ENCODE measurements at regions not wholly inside any gene's neighbourhood (a gene's known extent, or its start where the extent isn't known, plus 50 kb on each side); places are given as distances from the start of the nearest gene placed in this dataset.
"Not testable (repeated sequence)": the region's sequence is repeated elsewhere in the genome, so short reads cannot be mapped to it uniquely, and the experiment has no call there.

GRCh38 chr10:83522456-83522855 is 616.9 kb upstream of the GHITM start:
- no peak for ATAC-seq
- H3K4me3 Mint-ChIP-seq = no peak overlapping the region
- H3K4me1 Mint-ChIP-seq = no peaks in the 10 kb centered on the region
- H3K36me3 Mint-ChIP-seq = no peaks in the 10 kb centered on the region
- H3K27ac Mint-ChIP-seq = no peak overlapping the region
- no peaks in the 10 kb centered on the region for H3K27me3 Mint-ChIP-seq
- peaks cover 10% of the 10 kb centered on the region for H3K9me3 Mint-ChIP-seq

DNA sequence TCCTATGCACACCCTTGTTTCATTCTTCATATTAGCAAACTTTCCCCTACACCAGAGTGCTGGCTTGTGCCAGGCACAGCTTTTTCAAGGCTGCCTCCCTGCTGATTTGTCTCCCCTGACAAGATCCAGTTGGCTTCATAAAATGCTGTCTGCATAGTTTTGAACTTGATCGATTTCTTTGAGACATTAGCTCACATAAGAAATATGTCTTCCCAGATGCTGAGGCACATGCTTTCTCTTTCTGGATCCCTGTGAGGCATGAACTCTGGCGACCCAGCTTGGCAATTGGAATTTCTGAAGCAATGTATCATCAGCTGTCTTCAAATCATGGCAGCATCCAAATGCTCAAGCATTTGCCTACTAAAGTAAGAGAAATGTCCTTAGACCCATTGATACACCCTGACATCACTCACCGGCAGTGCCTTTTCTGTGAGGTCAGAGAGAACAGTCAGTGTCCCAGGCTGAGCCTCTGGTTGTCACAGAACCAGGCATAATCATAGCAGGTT is 616.4 kb upstream of the GHITM start:
- Mint-ChIP-seq H3K9me3 (peaks cover 11% of the 10 kb centered on the region), H3K27me3 (no peaks in the 10 kb centered on the region), H3K4me3 (no peak overlapping the region), H3K36me3 (no peaks in the 10 kb centered on the region), H3K4me1 (no peaks in the 10 kb centered on the region), H3K27ac (no peak overlapping the region)
- no peak for ATAC-seq

DNA sequence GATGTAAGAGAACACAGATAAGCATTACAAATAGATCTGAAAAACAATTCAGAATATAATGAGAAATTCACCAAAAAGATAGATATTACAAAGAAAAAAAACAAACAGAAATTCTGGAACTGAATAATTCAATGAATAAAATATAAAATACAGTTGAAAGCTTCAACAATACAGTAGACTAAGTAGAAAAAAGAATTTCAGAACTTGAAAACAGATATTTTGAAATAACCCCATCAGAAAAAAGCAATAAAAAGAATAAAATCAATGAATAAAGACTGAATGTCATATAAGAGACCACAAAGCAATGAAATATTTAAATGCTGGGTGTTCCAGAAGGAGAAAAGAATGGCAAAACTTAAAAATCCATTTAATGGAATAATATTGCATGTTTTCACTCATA is 611.4 kb upstream of the GHITM start:
- no peak overlapping the region for H3K27ac Mint-ChIP-seq
- H3K27me3 Mint-ChIP-seq = no peaks in the 10 kb centered on the region
- peaks cover 12% of the 10 kb centered on the region for H3K9me3 Mint-ChIP-seq
- no peaks in the 10 kb centered on the region for H3K4me1 Mint-ChIP-seq
- H3K4me3 Mint-ChIP-seq = no peak overlapping the region
- ATAC-seq = no peak
- no peaks in the 10 kb centered on the region for H3K36me3 Mint-ChIP-seq

DNA sequence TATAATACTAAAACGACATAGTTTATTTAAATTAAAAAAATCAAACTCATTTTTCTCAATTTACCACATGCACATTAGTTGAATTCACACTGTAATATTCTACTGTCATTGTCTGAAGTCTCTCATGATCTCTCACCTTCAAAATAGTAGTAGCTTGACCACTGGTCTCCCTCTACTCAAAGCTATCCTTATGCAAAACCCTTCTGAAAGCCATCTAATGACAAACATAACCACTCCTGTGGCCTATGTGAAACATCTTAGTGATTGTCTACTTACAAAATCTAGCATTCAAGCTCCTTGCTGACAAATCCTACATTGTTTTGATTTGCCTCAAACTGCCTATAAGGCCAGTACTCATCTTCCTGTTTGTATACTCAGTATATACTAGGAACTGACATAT is 606.0 kb upstream of the GHITM start:
- peaks cover 6% of the 10 kb centered on the region for H3K9me3 Mint-ChIP-seq
- H3K4me3 Mint-ChIP-seq = no peak overlapping the region
- ATAC-seq = no peak
- no peak overlapping the region for H3K27ac Mint-ChIP-seq
- no peaks in the 10 kb centered on the region for H3K36me3 Mint-ChIP-seq
- no peaks in the 10 kb centered on the region for H3K27me3 Mint-ChIP-seq
- H3K4me1 Mint-ChIP-seq = no peaks in the 10 kb centered on the region

DNA sequence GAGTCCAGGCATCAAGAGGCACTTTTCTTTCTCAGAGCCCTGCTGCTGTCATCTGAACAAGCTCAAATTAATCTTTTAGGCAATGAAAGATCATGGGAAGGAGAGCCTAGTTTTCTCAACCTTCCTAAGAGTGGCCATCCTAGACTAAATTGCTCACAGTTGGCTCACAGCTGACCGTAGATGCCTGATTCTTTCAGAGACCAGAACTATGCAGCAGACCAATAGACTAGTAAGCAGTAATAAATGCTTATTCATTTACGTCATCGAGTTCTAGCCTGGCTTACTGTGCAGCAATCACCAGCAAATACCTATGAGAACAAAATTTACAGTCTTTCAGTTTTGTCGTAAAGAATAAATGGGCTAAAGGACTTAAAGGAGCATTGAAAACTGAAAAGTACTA is 602.9 kb upstream of the GHITM start:
- Mint-ChIP-seq H3K9me3 (peaks cover 9% of the 10 kb centered on the region), H3K27me3 (no peaks in the 10 kb centered on the region), H3K4me3 (no peak overlapping the region), H3K4me1 (no peaks in the 10 kb centered on the region), H3K27ac (no peak overlapping the region), H3K36me3 (no peaks in the 10 kb centered on the region)
- ATAC-seq = no peak

DNA sequence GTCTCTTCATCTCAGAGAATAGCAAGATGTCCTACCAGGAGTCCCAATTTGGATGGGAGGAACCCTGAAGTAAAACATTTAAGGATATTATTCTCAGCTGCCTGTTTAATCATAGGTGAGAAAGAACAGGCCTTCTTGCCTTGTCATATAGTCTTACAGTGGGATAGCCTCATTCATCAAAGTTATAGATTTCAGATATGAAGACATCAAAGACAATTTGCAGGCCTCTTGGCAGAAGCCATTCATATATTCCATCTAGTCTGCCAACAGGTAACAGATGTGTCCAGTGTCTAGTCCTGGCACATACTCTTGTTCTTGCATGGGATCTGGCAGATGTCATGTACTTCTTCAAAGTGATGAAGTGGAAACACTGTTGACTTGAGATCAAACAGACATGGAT is 601.3 kb upstream of the GHITM start:
- no peak for ATAC-seq
- Mint-ChIP-seq H3K36me3 (no peaks in the 10 kb centered on the region), H3K4me1 (no peaks in the 10 kb centered on the region), H3K4me3 (no peak overlapping the region), H3K9me3 (peaks cover 6% of the 10 kb centered on the region), H3K27ac (no peak overlapping the region), H3K27me3 (no peaks in the 10 kb centered on the region)

DNA sequence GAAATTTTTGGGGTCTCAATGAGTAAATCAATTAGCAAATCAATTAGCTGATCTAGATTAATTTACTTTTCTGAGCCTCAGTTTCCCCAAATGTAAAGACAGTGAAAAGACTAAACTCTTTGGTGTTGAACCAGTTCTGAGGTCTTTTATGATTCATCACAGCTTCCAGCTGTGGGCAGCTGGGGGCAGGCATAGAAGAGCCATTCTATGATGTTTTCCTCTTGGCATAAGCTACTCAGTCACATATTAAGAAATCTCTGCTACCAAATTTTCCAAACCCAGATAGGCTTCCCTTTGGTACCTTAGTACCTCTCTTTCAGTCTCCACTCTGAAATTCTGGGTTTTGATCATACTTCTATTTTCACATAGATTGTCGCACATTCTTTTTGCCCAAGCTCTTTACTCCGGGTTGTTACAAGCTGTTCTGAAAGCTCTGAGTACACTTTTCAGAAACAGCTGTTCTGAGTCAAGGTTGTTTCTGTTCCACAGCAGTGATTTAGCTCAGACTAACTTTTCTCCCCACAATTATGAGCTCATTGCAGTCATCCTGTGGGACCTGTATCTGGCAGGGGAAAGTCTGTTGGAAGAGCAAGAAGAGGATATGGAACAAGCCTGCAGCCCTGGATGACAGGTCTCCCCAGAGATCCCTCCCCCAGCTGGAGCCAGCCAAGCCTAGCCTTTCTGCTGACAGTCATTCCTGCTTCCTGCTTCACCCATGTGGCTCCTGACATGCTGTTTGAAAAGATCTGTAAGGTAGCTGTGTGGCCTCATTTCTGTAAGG is 599.6 kb upstream of the GHITM start:
- Mint-ChIP-seq H3K9me3 (peaks cover 6% of the 10 kb centered on the region), H3K4me3 (no peak overlapping the region), H3K27ac (no peak overlapping the region), H3K27me3 (no peaks in the 10 kb centered on the region), H3K36me3 (no peaks in the 10 kb centered on the region), H3K4me1 (no peaks in the 10 kb centered on the region)
- ATAC-seq = no peak

DNA sequence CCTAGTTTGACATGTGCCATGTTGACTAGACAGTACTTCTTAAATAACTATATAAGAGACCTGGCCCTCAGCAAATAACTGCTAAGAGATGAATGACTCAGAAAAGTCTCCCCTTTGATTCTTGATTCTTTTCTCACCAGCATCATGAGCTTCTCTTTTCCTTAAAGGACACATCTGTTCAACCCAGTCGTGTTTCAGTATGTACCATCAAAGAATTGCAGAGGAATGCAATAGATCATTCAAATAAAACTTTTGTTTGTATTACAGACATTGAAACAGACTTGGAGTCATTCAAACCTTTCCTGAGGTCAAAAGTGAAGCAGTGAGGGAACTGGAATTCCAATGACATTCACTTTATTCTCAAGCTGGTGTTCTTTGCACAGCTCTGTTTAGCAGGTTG is 598.3 kb upstream of the GHITM start:
- H3K36me3 Mint-ChIP-seq = no peaks in the 10 kb centered on the region
- H3K27ac Mint-ChIP-seq = no peak overlapping the region
- H3K4me1 Mint-ChIP-seq = no peaks in the 10 kb centered on the region
- no peak for ATAC-seq
- H3K9me3 Mint-ChIP-seq = peaks cover 6% of the 10 kb centered on the region
- H3K4me3 Mint-ChIP-seq = no peak overlapping the region
- H3K27me3 Mint-ChIP-seq = no peaks in the 10 kb centered on the region

- H3K27me3 Mint-ChIP-seq = no peaks in the 10 kb centered on the region
- peaks cover 4% of the 10 kb centered on the region for H3K9me3 Mint-ChIP-seq
- H3K36me3 Mint-ChIP-seq = no peaks in the 10 kb centered on the region
- no peak overlapping the region for H3K4me3 Mint-ChIP-seq
- H3K4me1 Mint-ChIP-seq = no peaks in the 10 kb centered on the region
- ATAC-seq = no peak
- no peak overlapping the region for H3K27ac Mint-ChIP-seq
Measured at GRCh38 chr10:83542774-83543411, 596.4 kb upstream of the GHITM start.

DNA sequence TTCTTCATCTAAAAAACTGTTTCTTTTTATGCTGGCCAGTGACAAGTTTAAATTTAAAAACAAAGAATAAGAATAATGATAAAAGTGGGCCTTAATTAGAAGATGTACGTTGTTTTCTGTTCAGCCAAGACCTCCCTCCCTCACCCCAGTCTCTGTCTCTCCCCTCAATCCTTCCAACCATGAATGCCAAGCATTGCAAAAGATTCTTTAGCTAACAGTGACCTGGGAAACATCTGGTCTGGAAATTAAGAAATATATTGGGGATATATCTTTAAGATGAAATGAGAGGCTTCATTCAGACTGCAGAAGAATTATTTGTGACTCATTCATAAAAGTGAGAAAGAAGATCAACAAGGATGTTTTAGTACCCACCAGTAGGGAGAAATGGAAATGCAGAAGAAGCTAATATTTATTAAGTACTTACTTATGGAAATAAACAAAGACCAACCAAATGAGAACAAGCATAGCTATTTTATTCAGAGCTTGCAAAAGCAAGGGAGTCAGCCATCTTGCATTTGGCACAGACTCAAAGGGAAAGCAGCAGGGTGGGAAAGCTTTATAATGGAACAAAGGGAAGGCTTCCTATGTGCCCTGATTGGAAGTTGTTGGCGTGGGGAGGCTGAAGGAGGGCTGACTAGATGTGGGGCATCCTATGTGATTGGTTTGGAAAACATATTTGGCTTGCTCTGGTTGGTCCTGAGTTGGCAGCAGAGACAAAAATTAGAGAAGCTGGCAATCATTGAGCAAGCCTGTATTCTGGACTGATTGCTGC is 595.4 kb upstream of the GHITM start:
- H3K4me1 Mint-ChIP-seq = no peaks in the 10 kb centered on the region
- peaks cover 4% of the 10 kb centered on the region for H3K9me3 Mint-ChIP-seq
- no peaks in the 10 kb centered on the region for H3K36me3 Mint-ChIP-seq
- H3K27me3 Mint-ChIP-seq = no peaks in the 10 kb centered on the region
- ATAC-seq = no peak
- no peak overlapping the region for H3K27ac Mint-ChIP-seq
- no peak overlapping the region for H3K4me3 Mint-ChIP-seq

DNA sequence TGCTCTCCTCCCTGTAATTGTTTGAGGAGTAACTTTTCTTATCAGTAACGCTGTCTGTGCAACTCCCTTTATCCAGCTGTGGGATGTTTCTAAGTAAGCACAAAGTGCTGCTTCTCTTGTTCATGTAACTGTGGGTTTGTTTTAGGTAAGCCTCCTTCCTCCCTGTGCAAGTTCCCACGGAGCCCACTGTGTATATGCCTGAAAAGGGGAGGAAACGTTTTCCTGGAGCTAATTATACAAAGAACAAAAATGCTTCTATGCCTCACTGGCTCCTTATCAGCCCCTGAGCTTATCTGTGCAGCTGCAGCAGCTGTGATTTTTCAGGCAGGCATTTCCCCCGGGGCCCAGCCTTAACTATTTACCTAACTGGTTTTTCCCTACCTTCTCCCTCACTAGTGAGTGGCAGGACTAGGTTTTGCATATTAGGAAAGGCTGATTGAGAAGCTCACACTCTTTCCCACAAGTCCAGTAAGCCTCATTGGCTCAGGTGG is 593.4 kb upstream of the GHITM start:
- ATAC-seq = no peak
- no peaks in the 10 kb centered on the region for H3K4me1 Mint-ChIP-seq
- H3K9me3 Mint-ChIP-seq = no peaks in the 10 kb centered on the region
- no peak overlapping the region for H3K4me3 Mint-ChIP-seq
- H3K27ac Mint-ChIP-seq = no peak overlapping the region
- no peaks in the 10 kb centered on the region for H3K36me3 Mint-ChIP-seq
- H3K27me3 Mint-ChIP-seq = no peaks in the 10 kb centered on the region

DNA sequence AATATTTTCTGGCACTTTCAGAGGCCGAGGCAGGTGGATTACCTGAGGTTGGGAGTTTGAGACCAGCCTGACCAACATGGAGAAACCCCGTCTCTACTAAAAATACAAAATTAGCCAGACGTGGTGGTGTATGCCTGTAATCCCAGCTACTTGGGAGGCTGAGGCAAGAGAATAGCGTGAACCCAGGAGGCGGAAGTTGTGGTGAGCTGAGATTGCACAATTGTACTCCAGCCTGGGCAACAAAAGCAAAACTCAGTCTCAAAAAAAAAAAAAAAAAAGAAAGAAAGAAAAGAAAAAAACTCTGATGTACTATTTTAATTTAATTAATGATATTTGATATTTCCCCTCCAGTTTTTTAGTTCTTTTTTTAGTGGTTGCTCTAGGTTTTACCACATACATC is 588.1 kb upstream of the GHITM start:
- not testable (repeated sequence) for H3K4me1 Mint-ChIP-seq, H3K27ac Mint-ChIP-seq, H3K4me3 Mint-ChIP-seq, H3K9me3 Mint-ChIP-seq, H3K36me3 Mint-ChIP-seq, ATAC-seq, H3K27me3 Mint-ChIP-seq

DNA sequence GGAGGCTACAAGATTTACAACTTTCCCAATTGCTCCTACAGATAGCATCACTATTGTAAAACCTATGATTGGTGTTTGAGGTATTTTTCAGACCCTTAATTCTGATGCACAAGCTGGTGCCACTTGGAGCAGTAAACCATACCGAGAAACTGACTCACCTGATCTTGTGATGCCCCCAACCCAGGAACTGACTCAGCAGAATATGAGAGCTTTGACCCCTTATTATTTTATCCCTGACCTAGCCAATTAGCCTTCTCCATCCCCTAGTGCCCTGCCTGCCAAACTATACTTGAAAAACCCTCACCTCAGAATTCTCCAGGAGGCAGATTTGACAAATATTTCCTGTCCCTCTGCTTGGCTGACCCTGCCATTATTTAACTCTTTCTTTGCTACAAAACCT is 585.9 kb upstream of the GHITM start:
- H3K4me1 Mint-ChIP-seq = no peaks in the 10 kb centered on the region
- no peak for ATAC-seq
- H3K27ac Mint-ChIP-seq = no peak overlapping the region
- no peak overlapping the region for H3K4me3 Mint-ChIP-seq
- peaks cover 2% of the 10 kb centered on the region for H3K9me3 Mint-ChIP-seq
- H3K27me3 Mint-ChIP-seq = no peaks in the 10 kb centered on the region
- H3K36me3 Mint-ChIP-seq = no peaks in the 10 kb centered on the region

- Mint-ChIP-seq H3K9me3 (peaks cover 2% of the 10 kb centered on the region), H3K36me3 (no peaks in the 10 kb centered on the region), H3K27me3 (no peaks in the 10 kb centered on the region), H3K4me3 (no peak overlapping the region), H3K4me1 (no peaks in the 10 kb centered on the region), H3K27ac (no peak overlapping the region)
- ATAC-seq = no peak
Measured at GRCh38 chr10:83555264-83555663, 584.0 kb upstream of the GHITM start.

GRCh38 chr10:83562381-83562780 is 576.9 kb upstream of the GHITM start:
- Mint-ChIP-seq H3K27me3 (no peaks in the 10 kb centered on the region), H3K9me3 (no peaks in the 10 kb centered on the region), H3K27ac (no peak overlapping the region), H3K36me3 (no peaks in the 10 kb centered on the region), H3K4me3 (no peak overlapping the region), H3K4me1 (no peaks in the 10 kb centered on the region)
- ATAC-seq = no peak
